HG02981 (cell line): ENCODE measurements at regions not wholly inside any gene's neighbourhood (a gene's known extent, or its start where the extent isn't known, plus 50 kb on each side); places are given as distances from the start of the nearest gene placed in this dataset.

ENCODE experiments used
- ATAC-seq: cut with Tn5 transposase; IDR thresholded peaks from one replicate; pipeline ENCODE4 v1.9.1; 2021; ENCODE audit warnings: mild to moderate bottlenecking, moderate library complexity; ENCODE audit not compliant: unreplicated experiment

- ATAC-seq = no peak
Measured at GRCh38 chr5:5816960-5817359, 394.5 kb downstream of the ICE1 start.

- no peak for ATAC-seq
Measured at GRCh38 chr5:5813441-5813840, 391.0 kb downstream of the ICE1 start.

DNA sequence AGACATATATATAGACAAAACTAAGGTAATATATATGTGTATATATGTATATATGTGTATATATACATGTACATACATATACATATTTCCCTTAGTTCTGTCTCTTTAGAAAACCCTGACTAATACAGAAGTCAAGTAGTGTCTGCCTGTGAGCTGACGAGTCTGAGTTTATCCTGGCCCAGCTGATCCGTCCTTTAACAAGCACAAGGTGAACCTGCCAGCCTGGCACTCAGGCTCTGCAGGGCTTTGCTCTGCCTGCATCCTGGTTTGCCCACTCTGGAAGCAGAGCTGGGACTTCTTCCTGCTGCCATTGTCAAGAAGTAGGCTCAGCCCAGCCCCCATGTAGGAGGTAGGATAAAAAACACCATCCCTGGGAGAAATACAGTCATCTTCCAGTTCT is 388.0 kb downstream of the ICE1 start:
- ATAC-seq = no peak

GRCh38 chr5:5805916-5806315 is 383.4 kb downstream of the ICE1 start:
- no peak for ATAC-seq

DNA sequence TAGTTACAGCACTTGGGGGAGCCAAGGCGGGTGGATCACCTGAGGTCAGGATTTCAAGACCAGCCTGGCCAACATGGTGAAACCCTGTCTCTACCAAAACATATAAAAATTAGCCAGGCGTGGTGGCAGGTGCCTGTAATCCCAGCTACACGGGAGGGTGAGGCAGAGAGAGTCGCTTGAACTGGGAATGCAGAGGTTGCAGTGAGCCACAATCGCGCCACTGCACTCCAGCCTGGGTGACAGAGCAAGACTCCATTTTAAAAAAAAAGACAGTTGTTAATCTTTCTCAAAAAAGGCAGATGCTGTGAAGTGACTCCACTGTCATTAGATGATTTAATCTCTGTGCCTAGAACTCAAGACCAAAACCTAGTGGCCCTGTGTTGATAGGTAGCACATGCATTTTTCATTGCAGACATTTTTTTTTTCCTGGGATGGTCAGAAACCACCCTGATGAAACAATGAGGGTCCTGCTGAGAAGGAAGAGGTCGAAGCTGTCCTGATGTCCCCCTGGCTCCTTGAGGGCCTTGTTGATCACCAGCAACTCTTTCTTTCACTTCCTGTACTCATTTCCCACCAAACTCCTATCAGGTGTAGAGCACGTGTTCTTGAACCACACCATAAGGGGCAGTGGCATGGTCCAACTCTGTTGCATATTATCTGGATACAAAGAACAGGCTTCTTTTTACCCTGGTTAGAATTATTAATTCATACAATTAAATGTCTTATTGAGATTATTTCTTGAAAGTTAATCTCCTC is 382.2 kb downstream of the ICE1 start:
- ATAC-seq = no peak

DNA sequence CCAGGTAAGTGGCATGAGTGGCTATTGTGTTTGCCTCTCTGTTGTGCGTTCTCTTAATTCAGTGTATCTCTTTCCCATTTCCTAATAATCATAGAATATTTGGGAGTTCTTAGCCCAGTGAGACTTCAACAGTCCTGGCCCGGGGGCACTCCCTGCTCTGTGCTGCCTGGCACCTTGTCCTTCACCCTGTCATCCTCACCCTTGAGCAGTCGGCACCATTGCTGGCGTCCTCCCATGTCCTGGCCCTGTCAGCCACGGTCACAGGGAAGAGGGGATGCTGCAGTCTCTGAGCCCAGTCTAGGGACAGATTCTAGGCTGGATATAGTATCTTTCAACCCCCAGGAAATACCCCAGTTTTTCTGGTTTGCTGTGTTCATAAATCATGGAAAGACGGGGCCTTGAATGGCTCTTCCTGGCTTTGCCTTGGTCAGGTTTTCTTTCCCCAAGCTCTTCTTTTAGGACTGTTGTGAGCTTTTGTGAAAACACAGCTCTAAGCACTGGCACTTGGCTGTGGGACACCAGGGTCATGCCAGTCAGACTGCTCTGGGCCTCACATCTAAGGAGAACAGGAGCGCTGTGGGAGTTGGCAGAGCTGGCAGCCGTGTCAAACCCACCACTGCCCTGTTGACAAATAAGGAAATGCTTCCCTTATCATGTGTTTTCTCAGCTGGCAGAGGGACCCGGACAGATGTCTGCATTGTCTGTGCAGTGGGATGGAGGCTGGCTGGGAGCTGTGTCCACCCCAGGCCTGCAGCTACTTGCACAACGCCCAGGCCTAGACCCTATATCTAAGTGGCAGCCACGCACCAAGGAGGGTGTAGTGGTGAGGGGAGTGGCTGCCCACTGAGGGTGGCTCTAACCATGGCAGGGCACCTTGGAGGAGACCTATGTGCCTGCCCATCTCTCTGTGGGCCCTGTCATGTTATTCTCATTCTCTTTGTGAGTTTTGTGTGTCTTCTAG is 378.6 kb downstream of the ICE1 start:
- ATAC-seq = no peak

GRCh38 chr5:5799826-5800225 is 377.3 kb downstream of the ICE1 start:
- ATAC-seq = no peak

DNA sequence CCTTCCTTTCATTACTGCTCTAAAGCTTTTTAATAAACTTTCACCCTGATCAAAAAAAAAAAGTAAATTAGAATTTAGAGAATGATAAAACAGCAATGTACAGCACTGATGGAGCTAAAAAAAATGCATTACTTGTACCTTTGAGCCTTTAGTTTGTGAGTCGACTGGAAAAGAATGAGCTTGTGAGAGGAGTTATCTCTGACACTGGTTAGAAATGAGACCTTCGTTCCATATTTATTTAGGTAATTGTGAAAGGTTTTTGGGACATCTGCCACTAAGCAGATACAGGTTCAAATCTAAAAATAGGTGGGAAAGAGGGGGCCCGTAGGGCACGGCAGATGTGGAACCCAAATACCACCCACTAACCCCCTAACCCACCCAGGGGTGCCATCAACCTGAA is 376.8 kb downstream of the ICE1 start:
- ATAC-seq = no peak

GRCh38 chr5:5798462-5798861 is 376.0 kb downstream of the ICE1 start:
- ATAC-seq = no peak

- no peak for ATAC-seq
Measured at GRCh38 chr5:5798041-5798440, 375.6 kb downstream of the ICE1 start.

DNA sequence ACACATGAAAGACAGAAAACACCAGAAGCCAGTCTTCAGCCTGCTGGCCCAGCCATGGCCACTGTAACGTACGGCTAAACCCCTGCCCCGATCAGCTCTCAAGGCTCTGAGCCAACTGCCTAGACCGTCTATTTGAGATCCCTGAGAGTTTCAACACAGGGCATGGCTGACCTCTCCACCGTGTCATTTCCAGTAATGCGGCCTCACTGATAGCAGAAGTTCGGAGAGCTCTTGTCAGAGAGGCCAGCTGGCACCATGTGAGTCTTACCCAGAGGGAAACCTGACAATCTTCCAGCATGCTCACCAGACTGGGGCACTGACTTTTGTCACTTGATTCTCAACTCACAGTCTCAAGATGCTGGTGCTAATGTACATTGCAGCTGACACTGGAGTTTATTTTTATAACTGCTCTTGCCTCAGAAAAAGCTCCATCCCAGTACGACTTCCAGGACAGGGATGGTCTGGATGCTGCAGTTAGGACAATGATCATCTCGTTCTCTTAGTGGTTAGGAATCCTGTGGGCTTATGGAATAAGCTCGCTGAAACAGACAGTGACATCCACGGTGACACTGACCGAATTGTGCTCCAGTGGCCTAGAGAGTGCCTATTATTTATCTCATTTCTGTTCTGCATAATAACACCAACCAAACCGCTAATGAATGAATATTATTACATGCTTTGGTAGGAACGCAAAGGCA is 372.7 kb downstream of the ICE1 start:
- ATAC-seq = no peak

GRCh38 chr5:5794118-5794560 is 371.7 kb downstream of the ICE1 start:
- no peak for ATAC-seq

DNA sequence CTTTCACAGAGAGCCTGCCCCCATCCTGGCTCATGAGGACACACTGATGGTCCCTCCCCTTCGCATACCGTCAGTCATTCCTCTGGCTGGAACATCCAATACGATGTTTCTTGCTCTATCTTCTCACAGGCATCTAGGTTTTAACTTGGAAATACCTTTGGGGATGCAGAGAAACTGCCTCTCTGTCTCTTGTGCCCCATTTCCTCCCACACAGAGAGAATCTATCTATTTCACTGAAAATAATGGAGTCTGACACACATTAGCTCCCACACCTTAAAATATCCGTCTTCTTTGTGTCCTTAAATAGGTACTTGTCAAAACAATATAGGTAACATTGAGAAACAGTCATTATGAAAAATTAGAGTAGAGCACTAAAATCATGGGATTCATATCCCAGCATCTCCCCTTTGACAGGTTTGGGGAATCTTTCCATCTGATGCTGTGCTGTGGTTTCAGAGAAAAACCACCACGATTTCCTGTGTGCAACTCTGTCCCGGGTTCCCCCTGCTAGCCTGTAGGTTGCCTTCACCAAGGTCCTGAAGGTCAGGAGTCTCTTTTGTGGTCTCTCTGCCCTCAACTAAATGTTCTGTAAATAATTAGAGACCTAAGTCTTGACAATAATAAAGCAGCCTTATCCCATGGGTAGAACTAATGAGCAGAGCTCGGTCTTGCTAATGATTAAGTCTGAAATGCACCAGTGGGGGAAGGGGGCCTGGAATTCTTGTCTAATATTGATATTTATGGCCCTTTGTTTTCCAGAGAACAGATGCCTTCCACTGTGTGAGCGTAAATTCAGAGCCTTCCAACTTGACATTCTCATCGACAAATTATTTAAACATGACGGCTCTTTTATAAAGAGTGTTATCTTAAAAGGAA is 371.0 kb downstream of the ICE1 start:
- no peak for ATAC-seq

GRCh38 chr5:5792106-5792505 is 369.6 kb downstream of the ICE1 start:
- no peak for ATAC-seq

GRCh38 chr5:5788793-5789192 is 366.3 kb downstream of the ICE1 start:
- no peak for ATAC-seq

- no peak for ATAC-seq
Measured at GRCh38 chr5:5787373-5787772, 364.9 kb downstream of the ICE1 start.

GRCh38 chr5:5784101-5784500 is 361.6 kb downstream of the ICE1 start:
- no peak for ATAC-seq

DNA sequence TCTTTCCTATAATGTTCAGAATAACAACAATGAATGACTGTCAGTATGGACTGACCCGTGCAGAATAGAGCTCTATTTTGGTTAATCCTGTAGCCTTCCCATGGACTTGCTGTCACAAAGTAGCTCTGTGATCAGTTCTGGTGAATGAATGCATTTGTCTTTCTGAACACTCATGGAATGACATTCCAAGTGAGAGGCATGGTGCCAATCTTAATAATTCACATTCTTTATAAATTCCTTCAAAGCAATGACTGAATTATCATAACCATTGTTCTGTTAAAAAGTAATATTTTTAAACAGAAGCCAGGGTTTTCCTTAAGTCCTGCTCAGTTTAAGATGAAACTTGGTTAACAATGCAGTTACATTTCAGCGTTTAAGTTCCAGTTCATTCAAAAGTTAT is 360.5 kb downstream of the ICE1 start:
- ATAC-seq = no peak

DNA sequence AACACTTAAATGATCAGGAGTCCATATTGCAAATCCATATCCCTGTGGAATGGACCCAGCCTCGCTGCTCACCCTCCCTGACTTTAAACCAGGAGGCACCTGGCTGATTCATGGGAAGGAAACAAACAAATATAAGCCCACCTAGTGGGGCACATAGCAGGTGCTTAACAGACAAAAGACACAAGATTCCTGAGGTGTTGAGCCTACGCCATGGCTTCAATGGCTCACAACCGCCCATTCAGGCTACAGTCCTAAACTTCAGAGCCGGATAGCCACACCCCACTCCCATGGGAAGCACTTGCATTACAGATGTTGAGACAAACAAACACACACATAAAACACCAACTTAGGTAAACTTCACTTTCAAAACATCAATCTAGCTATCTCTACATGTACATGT is 359.9 kb downstream of the ICE1 start:
- ATAC-seq = no peak

- ATAC-seq = no peak
Measured at GRCh38 chr5:5781335-5781734, 358.9 kb downstream of the ICE1 start.
